HG02798 (cell line): ENCODE measurements at regions not wholly inside any gene's neighbourhood (a gene's known extent, or its start where the extent isn't known, plus 50 kb on each side); places are given as distances from the start of the nearest gene placed in this dataset.

Experiments
- ATAC-seq: cut with Tn5 transposase; IDR thresholded peaks from one replicate; pipeline ENCODE4 v1.9.1; 2021; ENCODE audit warnings: mild to moderate bottlenecking; ENCODE audit not compliant: unreplicated experiment, poor library complexity

DNA sequence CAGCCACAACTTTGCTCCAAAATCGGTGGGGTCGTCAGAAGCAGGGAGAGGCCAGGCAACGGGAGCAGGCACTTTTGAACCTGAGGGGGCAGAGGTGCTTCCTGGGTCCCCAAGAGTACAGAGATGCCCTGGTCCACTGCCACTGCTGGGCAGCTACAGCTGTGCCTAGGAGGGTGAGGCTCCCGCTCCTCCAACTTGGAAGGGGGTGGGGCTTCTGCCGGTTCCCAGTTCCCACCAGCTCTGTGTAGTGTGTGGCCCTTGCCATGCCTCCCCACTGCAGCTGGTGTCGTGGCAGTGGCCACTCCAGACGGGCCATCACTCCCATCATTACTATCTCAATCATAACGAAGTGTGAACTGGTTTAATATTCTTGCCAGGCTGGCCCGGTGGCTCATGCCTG lies 1496.3 kb downstream of the PCDH7 start:
- no peak for ATAC-seq

GRCh38 chr4:32219306-32220075 lies 1499.3 kb downstream of the PCDH7 start:
- ATAC-seq: no peak

GRCh38 chr4:32226204-32226603 lies 1506.0 kb downstream of the PCDH7 start:
- no peak for ATAC-seq

DNA sequence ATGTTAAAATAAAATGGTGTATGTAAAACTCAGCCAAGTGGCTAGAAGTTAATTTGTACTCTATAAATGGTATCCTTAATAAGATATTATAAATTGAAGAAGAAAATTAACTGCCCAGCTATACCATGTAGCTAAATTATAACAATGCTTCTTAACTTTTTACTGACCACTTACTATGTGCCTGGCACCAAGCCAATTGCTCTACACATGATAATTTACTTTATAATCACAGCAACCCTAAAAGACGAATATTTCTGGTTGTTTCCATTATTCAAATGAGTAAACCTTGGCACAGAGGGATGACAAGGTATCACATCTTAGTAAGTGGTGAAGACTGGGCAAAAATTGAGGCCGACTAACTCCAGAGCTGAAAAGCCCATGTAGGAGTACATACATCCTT lies 1506.6 kb downstream of the PCDH7 start:
- ATAC-seq: no peak

DNA sequence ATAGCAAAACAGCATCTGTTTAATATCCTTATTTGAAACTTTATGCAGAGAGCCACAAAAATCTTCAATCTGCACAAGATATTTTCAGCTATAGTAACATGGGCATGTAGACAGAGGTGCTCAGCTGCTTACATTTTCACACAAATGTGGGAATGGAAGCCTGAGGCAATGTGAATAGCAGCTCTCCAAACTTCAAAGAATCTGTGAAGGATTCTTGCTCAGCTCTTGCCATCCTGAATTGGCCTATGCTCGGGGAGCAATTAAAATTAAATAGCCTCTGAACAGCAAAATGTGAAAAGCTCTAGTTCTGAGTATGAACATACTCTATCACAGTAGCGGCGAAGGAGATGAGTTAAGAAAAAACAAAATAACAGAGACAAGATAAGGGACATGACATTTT lies 1523.8 kb downstream of the PCDH7 start:
- ATAC-seq: no peak

- ATAC-seq: no peak
Observed at GRCh38 chr4:32249040-32249439, 1528.9 kb downstream of the PCDH7 start.

DNA sequence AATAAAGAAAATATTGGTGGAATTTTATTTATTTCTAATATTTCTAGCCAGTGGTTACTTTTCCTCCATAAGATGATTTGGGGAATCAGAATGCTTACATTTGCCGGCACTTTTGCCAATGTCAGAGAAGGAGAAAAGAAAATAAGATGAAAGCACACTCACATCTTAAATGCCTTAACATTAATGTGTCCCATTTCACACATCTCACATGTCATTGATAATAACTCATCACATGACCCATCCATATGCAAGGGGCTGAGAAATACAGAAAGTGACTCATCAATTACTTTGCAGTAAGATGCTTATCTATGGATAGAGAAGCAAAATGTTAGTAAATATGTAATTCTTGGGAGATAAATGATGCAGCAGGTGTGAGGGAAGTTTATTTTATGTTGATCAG lies 1531.0 kb downstream of the PCDH7 start:
- no peak for ATAC-seq

DNA sequence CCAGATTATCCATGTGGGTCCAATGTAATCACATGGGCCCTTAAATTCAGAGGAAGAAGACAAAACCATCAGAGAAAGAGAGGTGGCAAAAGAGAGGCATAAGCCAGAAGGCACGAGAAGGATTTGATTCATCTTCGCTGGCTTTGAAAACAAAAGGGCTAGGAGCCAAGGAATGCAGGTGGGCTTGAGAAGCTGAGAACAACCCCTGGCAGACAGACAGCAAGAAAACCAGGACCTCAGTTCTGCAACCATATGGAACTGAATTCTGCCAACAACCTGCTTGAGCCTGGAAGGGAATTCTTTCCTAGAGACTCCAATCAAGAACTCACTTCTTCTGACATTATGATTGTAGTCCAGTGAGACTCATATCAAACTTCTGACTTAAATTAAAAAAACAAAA lies 1531.8 kb downstream of the PCDH7 start:
- ATAC-seq: no peak

DNA sequence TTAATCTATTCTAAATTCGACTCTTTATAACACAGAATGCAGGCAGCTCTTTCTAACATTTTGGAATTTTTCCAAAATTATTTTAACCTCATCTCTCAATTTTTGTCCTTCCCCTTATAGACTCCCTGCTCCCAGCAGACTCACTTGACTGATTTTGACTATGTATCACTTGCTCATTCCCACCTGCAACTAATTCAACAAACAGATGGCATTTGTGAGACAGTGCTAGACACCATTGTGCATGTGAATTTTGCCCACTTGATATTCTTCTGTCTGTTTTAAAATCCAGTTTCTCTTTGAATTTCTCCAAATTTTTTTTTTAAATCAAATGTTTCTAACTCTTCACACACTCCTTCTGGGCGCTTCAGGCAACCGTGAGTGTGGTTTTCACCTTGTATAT lies 1534.0 kb downstream of the PCDH7 start:
- ATAC-seq: no peak

DNA sequence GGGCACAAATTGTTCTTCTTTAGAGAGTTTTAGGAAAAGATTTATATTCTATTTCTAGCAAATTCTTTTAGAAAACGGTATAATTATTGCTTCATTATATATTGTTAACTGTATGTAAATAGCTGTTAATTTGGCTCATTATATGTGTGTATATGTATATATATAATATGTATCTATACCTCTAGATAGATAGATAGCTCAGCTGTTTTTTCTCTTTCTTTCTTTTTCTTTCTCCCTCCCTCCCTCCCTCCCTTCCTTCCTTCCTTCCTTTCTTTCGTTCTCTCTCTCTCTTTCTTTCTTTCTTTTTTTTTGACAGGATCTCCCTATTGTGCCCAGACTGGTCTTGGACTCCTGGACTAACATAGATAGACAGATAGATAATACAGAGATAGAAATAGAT lies 1538.8 kb downstream of the PCDH7 start:
- ATAC-seq: no peak

GRCh38 chr4:32261196-32261595 lies 1541.0 kb downstream of the PCDH7 start:
- no peak for ATAC-seq

GRCh38 chr4:32268863-32269262 lies 1548.7 kb downstream of the PCDH7 start:
- ATAC-seq: no peak

- ATAC-seq: no peak
Observed at GRCh38 chr4:32290102-32290501, 1569.9 kb downstream of the PCDH7 start.

GRCh38 chr4:32318926-32319325 lies 1598.8 kb downstream of the PCDH7 start:
- no peak for ATAC-seq

DNA sequence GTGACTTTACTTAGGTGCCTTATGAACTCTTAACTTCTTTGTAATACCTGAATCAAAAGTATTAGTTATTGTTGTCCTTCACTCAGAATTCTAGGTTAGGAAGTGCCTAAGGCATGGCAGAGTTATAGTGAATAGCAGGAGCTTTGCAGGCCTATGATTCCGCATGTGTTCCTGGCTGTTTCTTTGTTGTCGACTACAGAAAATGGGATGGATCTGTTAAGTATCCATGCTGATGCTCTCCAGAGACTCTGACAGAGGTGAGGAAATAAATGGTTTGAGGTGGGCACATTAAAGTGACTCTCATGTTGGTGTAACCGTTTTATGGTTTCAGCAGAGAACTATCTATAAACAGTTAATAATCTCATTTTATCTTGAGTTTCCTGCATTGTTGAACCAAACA lies 1601.3 kb downstream of the PCDH7 start:
- ATAC-seq: no peak

DNA sequence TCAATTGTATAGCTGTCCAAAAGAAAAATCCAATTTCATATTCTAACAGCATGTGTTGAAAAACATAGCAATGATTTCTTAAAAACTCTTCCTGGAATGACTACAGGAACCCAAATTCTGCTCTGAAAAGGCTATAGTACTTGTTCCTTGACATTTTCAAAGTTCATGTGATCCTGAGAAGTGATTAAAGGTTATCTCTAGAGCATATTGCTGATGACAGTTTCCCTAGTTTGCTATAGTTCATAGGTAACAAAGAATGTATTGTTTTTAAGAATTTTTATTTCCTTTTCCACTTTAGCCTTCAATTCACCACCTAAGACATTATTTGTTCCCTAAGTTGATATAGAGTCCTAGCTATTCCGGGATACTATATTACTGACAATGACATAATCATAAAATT lies 1614.6 kb downstream of the PCDH7 start:
- no peak for ATAC-seq

DNA sequence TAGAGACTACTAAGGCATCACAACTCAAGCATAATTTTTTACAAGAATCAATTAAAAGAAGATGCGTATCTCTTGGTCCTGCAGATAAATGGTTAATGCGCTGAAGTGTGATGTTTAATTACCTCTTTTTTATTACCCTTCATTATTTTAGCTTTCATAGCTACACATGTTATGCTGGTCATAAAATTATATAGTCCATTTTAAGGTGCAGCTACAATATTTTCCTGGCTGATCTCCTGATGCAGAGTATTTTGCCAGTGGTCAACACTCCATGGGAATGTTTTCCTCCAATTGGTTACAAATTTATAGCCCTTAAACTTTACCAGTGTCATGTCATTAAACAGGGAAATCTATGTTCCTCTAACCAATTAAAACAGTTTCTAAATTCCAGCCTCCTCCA lies 1617.2 kb downstream of the PCDH7 start:
- ATAC-seq: no peak

DNA sequence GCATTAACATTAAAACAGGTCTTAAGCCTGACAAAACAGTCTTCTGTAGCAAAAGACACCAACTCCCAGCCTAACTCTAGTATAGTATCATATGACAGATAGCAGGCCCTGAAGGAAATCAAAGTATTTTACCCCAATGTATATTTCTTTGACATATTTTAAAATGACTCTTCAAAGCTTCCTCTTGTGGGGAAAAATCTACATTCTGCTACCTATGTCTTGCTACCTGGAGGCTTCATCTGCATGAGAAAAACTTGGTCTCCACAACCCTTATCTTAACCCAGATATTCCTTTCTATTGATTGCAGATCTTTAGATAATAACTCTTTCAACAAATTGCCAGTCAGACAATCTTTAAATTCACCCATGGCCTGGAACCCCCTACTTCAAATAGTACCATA lies 1620.4 kb downstream of the PCDH7 start:
- no peak for ATAC-seq

GRCh38 chr4:32341342-32341741 lies 1621.2 kb downstream of the PCDH7 start:
- ATAC-seq: no peak

DNA sequence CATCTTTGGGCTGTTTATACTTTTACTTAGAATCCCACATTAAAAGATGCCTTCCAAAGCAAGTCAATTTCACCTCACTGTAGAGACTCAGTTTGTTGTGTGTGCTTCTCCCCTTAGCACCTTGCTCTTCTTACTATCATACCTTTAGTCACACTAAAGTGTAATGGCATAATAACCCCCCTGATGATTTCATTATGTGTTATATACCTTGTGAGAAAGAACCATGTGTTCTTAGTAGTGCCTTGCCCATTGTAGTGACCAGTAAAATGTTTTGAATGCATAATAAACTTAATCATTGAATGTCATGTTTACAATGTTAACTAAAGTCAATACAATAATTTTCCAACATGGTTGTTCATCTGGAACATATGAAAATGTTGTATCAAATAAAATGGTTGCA lies 1621.9 kb downstream of the PCDH7 start:
- no peak for ATAC-seq

DNA sequence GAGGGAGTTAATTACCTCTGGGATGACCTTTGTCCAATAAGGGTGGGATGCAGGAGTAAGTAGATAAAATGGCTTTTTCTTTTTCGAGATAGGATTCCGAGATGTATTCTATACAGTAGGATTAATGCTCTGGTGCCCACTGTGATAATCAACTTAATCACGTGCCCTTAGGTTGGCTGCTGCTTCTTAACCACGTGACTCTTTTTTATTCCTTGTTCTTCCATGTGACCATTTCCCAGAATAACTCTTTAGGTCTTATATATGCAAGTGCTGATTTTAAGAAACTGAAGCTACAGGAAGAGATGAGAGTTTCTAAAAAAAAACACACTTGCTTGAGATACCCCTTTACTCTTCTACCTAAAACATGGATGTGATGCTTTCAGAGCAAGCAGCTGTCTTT lies 1628.9 kb downstream of the PCDH7 start:
- no peak for ATAC-seq

DNA sequence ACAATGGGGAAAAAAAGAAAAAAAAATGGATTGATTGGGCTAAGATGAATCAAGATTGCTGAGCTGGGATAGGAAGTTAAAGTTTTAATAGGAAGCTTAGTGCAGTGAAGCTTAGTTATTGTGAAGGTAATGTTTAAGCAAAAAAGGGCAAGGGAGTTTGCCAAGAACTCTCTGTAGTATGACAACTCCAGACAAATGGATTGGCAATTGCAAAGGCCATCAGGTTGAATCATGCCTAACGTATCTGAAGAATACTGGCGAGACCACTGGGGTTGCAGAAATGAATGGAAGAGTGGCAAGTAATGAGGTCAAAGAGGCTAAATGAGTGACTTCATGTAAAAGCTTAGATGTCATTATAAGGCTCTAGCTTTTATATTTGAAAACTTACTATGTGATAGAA lies 1654.0 kb downstream of the PCDH7 start:
- no peak for ATAC-seq

DNA sequence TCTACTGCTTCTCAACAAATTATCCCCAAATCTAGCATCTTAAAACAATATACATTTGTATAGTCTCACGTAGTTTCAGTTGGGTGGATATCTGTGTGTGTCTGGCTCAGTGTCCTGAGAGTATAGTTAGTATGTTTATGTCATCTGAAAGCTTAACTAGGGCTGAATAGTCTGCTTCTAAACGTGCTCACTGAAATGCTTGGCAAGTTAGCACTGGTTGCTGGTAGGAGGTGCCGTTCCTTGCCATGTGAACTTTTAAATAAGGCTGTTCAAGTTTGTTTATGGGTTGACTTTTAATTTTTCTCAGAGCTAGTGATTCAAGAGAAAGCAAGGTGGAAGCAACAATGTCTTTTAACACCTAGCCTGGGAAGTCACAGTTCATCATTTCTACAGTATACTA lies 1673.6 kb downstream of the PCDH7 start:
- ATAC-seq: no peak
